HUES48 (cell line): ENCODE measurements at regions not wholly inside any gene's neighbourhood (a gene's known extent, or its start where the extent isn't known, plus 50 kb on each side); places are given as distances from the start of the nearest gene placed in this dataset.
"Not testable (repeated sequence)": the region's sequence is repeated elsewhere in the genome, so short reads cannot be mapped to it uniquely, and the experiment has no call there.

Experiments used
- H3K27ac ChIP-seq: one replicate; pipeline ENCODE4 v1.7.0; 2013; ENCODE audit warnings: low read depth, low read length, inconsistent platforms
- H3K27me3 ChIP-seq: 2 replicates; pipeline ENCODE4 v1.6.1; 2013; ENCODE audit warnings: mild to moderate bottlenecking, low read length; ENCODE audit not compliant: control insufficient read depth, insufficient read depth
- H3K36me3 ChIP-seq: 2 replicates; pipeline ENCODE4 v1.6.1; 2013; ENCODE audit warnings: low read length; ENCODE audit not compliant: control insufficient read depth, insufficient read depth
- H3K4me1 ChIP-seq: 2 replicates; pipeline ENCODE4 v1.6.1; 2013; ENCODE audit warnings: mild to moderate bottlenecking, low read length; ENCODE audit not compliant: control insufficient read depth, insufficient read depth
- H3K4me3 ChIP-seq: 2 replicates; pipeline ENCODE4 v1.5.1; 2013; ENCODE audit warnings: mild to moderate bottlenecking, low read depth, low read length
- H3K9ac ChIP-seq: 2 replicates; pipeline ENCODE4 v1.6.1; 2013; ENCODE audit warnings: mild to moderate bottlenecking, low read depth, low read length, moderate library complexity
- H3K9me3 ChIP-seq: 2 replicates; pipeline ENCODE4 v1.6.1; 2013; ENCODE audit warnings: low read length; ENCODE audit not compliant: control insufficient read depth, insufficient read depth

- Histone ChIP-seq H3K4me1 (no peaks in the 10 kb centered on the region), H3K27me3 (no peaks in the 10 kb centered on the region), H3K27ac (no peak overlapping the region), H3K4me3 (no peak overlapping the region), H3K36me3 (no peaks in the 10 kb centered on the region), H3K9me3 (no peaks in the 10 kb centered on the region), H3K9ac (no peak overlapping the region)
Measured at GRCh38 chr17:52965856-52966255, 807.3 kb upstream of the CA10 start.

GRCh38 chr17:52961751-52962150 is 803.2 kb upstream of the CA10 start:
- not testable (repeated sequence) for H3K9ac ChIP-seq, H3K4me1 ChIP-seq, H3K36me3 ChIP-seq, H3K27me3 ChIP-seq, H3K4me3 ChIP-seq, H3K9me3 ChIP-seq, H3K27ac ChIP-seq

- no peaks in the 10 kb centered on the region for H3K36me3 ChIP-seq
- no peak overlapping the region for H3K9ac ChIP-seq
- H3K4me3 ChIP-seq: no peak overlapping the region
- H3K27ac ChIP-seq: no peak overlapping the region
- no peaks in the 10 kb centered on the region for H3K4me1 ChIP-seq
- H3K9me3 ChIP-seq: no peaks in the 10 kb centered on the region
- no peaks in the 10 kb centered on the region for H3K27me3 ChIP-seq
Measured at GRCh38 chr17:52957411-52957810, 798.9 kb upstream of the CA10 start.

- Histone ChIP-seq H3K4me1 (no peaks in the 10 kb centered on the region), H3K27me3 (no peaks in the 10 kb centered on the region), H3K9ac (no peak overlapping the region), H3K27ac (no peak overlapping the region), H3K36me3 (no peaks in the 10 kb centered on the region), H3K4me3 (no peak overlapping the region), H3K9me3 (no peaks in the 10 kb centered on the region)
Measured at GRCh38 chr17:52947418-52947817, 788.9 kb upstream of the CA10 start.

GRCh38 chr17:52938623-52939230 is 780.2 kb upstream of the CA10 start:
- Histone ChIP-seq H3K36me3 (no peaks in the 10 kb centered on the region), H3K4me3 (no peak overlapping the region), H3K9me3 (peaks cover 26% of the 10 kb centered on the region; the same call in 1 of the 2 replicates), H3K27me3 (no peaks in the 10 kb centered on the region), H3K4me1 (no peaks in the 10 kb centered on the region), H3K9ac (no peak overlapping the region), H3K27ac (no peak overlapping the region)

GRCh38 chr17:52930581-52930980 is 772.1 kb upstream of the CA10 start:
- Histone ChIP-seq H3K27ac (no peak overlapping the region), H3K4me3 (no peak overlapping the region), H3K9me3 (no peaks in the 10 kb centered on the region), H3K9ac (no peak overlapping the region), H3K36me3 (no peaks in the 10 kb centered on the region), H3K27me3 (no peaks in the 10 kb centered on the region), H3K4me1 (no peaks in the 10 kb centered on the region)

- no peaks in the 10 kb centered on the region for H3K9me3 ChIP-seq
- H3K27ac ChIP-seq: no peak overlapping the region
- no peaks in the 10 kb centered on the region for H3K4me1 ChIP-seq
- H3K36me3 ChIP-seq: no peaks in the 10 kb centered on the region
- H3K27me3 ChIP-seq: no peaks in the 10 kb centered on the region
- H3K9ac ChIP-seq: no peak overlapping the region
- H3K4me3 ChIP-seq: no peak overlapping the region
Measured at GRCh38 chr17:52930145-52930544, 771.6 kb upstream of the CA10 start.

- H3K27ac ChIP-seq: no peak overlapping the region
- H3K27me3 ChIP-seq: no peaks in the 10 kb centered on the region
Measured at GRCh38 chr17:52923658-52924057, 765.1 kb upstream of the CA10 start.

GRCh38 chr17:52899235-52899634 is 740.7 kb upstream of the CA10 start:
- Histone ChIP-seq H3K27ac (no peak overlapping the region), H3K4me1 (no peaks in the 10 kb centered on the region), H3K36me3 (no peaks in the 10 kb centered on the region), H3K4me3 (no peak overlapping the region), H3K9me3 (no peaks in the 10 kb centered on the region), H3K9ac (no peak overlapping the region), H3K27me3 (no peaks in the 10 kb centered on the region)

More at GRCh38 chr17:52923658-52924057, 765.1 kb upstream of the CA10 start:
- Histone ChIP-seq H3K9ac (no peak overlapping the region), H3K4me1 (no peaks in the 10 kb centered on the region), H3K9me3 (no peaks in the 10 kb centered on the region), H3K36me3 (no peaks in the 10 kb centered on the region), H3K4me3 (no peak overlapping the region)

GRCh38 chr17:52895272-52895671 is 736.8 kb upstream of the CA10 start:
- H3K36me3 ChIP-seq: no peaks in the 10 kb centered on the region
- no peak overlapping the region for H3K9ac ChIP-seq
- H3K4me3 ChIP-seq: no peak overlapping the region
- H3K9me3 ChIP-seq: no peaks in the 10 kb centered on the region
- H3K27me3 ChIP-seq: no peaks in the 10 kb centered on the region
- no peak overlapping the region for H3K27ac ChIP-seq
- no peaks in the 10 kb centered on the region for H3K4me1 ChIP-seq

- H3K9ac ChIP-seq: no peak overlapping the region
Measured at GRCh38 chr17:52892334-52892733, 733.8 kb upstream of the CA10 start.

GRCh38 chr17:52885882-52886281 is 727.4 kb upstream of the CA10 start:
- Histone ChIP-seq H3K9me3 (no peaks in the 10 kb centered on the region), H3K27ac (no peak overlapping the region), H3K4me3 (no peak overlapping the region), H3K9ac (no peak overlapping the region), H3K36me3 (no peaks in the 10 kb centered on the region), H3K27me3 (no peaks in the 10 kb centered on the region), H3K4me1 (no peaks in the 10 kb centered on the region)

More at GRCh38 chr17:52892334-52892733, 733.8 kb upstream of the CA10 start:
- H3K36me3 ChIP-seq: no peaks in the 10 kb centered on the region
- H3K27me3 ChIP-seq: no peaks in the 10 kb centered on the region
- no peaks in the 10 kb centered on the region for H3K9me3 ChIP-seq
- no peak overlapping the region for H3K27ac ChIP-seq
- H3K4me3 ChIP-seq: no peak overlapping the region
- no peaks in the 10 kb centered on the region for H3K4me1 ChIP-seq
